ENCODE measurements at regions not wholly inside any gene's neighbourhood (a gene's known extent, or its start where the extent isn't known, plus 50 kb on each side); places are given as distances from the start of the nearest gene placed in this dataset.

DNA sequence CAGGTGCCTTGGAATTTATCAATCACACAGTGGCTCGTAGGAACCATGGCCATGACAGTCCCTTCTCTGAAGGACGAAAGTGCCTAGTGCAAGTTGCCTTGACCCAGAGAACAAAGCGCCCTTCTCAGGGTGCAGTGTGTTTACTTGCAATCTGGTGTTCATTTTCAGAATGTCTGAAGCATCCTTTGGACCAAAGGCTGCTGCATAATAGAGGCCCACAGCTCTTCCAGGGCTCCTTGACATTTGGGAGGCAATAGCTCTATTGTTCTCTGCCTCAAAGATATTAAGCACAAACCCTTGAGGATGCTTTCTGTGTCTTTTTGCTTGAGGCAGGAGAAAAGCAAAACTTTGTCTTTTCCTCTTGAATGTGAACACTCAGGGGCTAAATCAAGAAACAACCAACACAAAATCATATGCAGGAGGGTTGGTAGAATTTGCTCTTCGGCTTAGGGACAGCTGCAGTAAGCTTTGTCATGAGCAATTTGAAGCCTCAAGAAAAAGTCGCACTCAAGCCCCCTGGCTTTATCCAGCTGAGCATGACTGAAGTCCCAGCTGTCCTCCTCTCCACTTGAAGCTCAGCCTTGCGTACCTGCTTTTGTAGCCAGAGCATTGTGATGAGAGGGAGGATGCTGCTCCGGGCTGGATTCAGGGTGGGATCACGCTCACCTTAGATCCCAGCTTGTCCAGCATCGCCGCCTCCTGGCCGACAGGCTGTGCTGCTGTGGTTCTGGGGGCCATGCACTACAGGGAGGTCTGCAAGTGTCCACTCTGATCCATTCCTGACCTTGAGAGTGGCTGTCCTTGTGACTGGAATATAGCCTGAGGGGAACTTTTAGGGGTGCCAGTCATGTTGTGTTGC lies 495.4 kb downstream of the CDH26 start (continued):
- TF ChIP-seq, protein P1, sequence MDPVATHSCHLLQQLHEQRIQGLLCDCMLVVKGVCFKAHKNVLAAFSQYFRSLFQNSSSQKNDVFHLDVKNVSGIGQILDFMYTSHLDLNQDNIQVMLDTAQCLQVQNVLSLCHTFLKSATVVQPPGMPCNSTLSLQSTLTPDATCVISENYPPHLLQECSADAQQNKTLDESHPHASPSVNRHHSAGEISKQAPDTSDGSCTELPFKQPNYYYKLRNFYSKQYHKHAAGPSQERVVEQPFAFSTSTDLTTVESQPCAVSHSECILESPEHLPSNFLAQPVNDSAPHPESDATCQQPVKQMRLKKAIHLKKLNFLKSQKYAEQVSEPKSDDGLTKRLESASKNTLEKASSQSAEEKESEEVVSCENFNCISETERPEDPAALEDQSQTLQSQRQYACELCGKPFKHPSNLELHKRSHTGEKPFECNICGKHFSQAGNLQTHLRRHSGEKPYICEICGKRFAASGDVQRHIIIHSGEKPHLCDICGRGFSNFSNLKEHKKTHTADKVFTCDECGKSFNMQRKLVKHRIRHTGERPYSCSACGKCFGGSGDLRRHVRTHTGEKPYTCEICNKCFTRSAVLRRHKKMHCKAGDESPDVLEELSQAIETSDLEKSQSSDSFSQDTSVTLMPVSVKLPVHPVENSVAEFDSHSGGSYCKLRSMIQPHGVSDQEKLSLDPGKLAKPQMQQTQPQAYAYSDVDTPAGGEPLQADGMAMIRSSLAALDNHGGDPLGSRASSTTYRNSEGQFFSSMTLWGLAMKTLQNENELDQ (tag by site-specific recombination; IDR thresholded peaks at IDR 0.05; ENCODE audit: low read depth) = no peak
- TF ChIP-seq SCRT1 (tag by site-specific recombination; IDR thresholded peaks at IDR 0.05; ENCODE audit: borderline replicate concordance) = no peak

GRCh38 chr20:60454491-60454890 lies 496.3 kb downstream of the CDH26 start:
- Histone ChIP-seq H3K4me1 (ENCODE audit: control insufficient read depth, insufficient read depth, low read length) (no peaks in the 10 kb centered on the region), H3K4me3 (ENCODE audit: low read depth, low read length) (no peak overlapping the region), H3K36me3 (ENCODE audit: control insufficient read depth in 2 of 2, insufficient read depth in 1 of 2, low read length in 2 of 2) (no peaks in the 10 kb centered on the region), H3K27ac (ENCODE audit: extremely low read depth, low read depth, low read length) (no peak overlapping the region), H3K9me3 (ENCODE audit: control insufficient read depth, insufficient read depth, low read depth, low read length) (no peaks in the 10 kb centered on the region)
- ChIA-PET POLR2A (no interaction called here), CTCF (interaction anchor here (0.5 kb wide), 1 partner anchor 67 kb away, joined by 3 read pairs; no protein-coding TSS in a partner anchor)
- no peak for TF ChIP-seq ZNF423 (tag by site-specific recombination; IDR thresholded peaks at IDR 0.05)
- no peak for TF ChIP-seq RBAK (tag by site-specific recombination; IDR thresholded peaks at IDR 0.05)
- no peak for TF ChIP-seq ZNF596 (tag by site-specific recombination; IDR thresholded peaks at IDR 0.05)
- no peak for TF ChIP-seq ZNF404 (tag by site-specific recombination; IDR thresholded peaks at IDR 0.05)
- TF ChIP-seq ZNF561 (tag by site-specific recombination; IDR thresholded peaks at IDR 0.05; ENCODE audit: borderline replicate concordance) = no peak
- TF ChIP-seq ZNF112 (tag by site-specific recombination; IDR thresholded peaks at IDR 0.05) = no peak
- TF ChIP-seq ZSCAN16 (tag by site-specific recombination; IDR thresholded peaks at IDR 0.05) = no peak
- no peak for TF ChIP-seq ZNF114 (tag by site-specific recombination; IDR thresholded peaks at IDR 0.05)
- no peak for TF ChIP-seq ZBTB21 (tag by site-specific recombination; IDR thresholded peaks at IDR 0.05)
- no peak for TF ChIP-seq ZNF571 (tag by site-specific recombination; IDR thresholded peaks at IDR 0.05)
- TF ChIP-seq ZFP69B (tag by site-specific recombination; IDR thresholded peaks at IDR 0.05) = no peak
- TF ChIP-seq ZNF514 (tag by site-specific recombination; IDR thresholded peaks at IDR 0.05) = no peak
- no peak for TF ChIP-seq MEIS1 (CRISPR knock-in tag; IDR thresholded peaks at IDR 0.05; ENCODE audit: borderline replicate concordance)
- TF ChIP-seq ZNF843 (tag by site-specific recombination; IDR thresholded peaks at IDR 0.05) = no peak
- TF ChIP-seq, protein P2, sequence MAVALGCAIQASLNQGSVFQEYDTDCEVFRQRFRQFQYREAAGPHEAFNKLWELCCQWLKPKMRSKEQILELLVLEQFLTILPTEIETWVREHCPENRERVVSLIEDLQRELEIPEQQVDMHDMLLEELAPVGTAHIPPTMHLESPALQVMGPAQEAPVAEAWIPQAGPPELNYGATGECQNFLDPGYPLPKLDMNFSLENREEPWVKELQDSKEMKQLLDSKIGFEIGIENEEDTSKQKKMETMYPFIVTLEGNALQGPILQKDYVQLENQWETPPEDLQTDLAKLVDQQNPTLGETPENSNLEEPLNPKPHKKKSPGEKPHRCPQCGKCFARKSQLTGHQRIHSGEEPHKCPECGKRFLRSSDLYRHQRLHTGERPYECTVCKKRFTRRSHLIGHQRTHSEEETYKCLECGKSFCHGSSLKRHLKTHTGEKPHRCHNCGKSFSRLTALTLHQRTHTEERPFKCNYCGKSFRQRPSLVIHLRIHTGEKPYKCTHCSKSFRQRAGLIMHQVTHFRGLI (tag by site-specific recombination; IDR thresholded peaks at IDR 0.05) = no peak
- no peak for TF ChIP-seq ZNF600 (tag by site-specific recombination; IDR thresholded peaks at IDR 0.05)
- no peak for TF ChIP-seq AEBP2 (tag by site-specific recombination; IDR thresholded peaks at IDR 0.05; ENCODE audit: borderline replicate concordance)

GRCh38 chr20:60455272-60455671 lies 497.0 kb downstream of the CDH26 start:
- Histone ChIP-seq H3K27ac (ENCODE audit: extremely low read depth, low read depth, low read length) (no peak overlapping the region), H3K9me3 (ENCODE audit: control insufficient read depth, insufficient read depth, low read depth, low read length) (no peaks in the 10 kb centered on the region), H3K4me3 (ENCODE audit: low read depth, low read length) (no peak overlapping the region), H3K36me3 (ENCODE audit: control insufficient read depth in 2 of 2, insufficient read depth in 1 of 2, low read length in 2 of 2) (no peaks in the 10 kb centered on the region), H3K4me1 (ENCODE audit: control insufficient read depth, insufficient read depth, low read length) (no peaks in the 10 kb centered on the region)
- ChIA-PET POLR2A (no interaction called here), CTCF (no interaction called here)
- no peak for TF ChIP-seq MZF1 (tag by site-specific recombination; IDR thresholded peaks at IDR 0.05; ENCODE audit: borderline replicate concordance)
- no peak for TF ChIP-seq ZNF18 (tag by site-specific recombination; IDR thresholded peaks at IDR 0.05)
- TF ChIP-seq GLI2 (tag by site-specific recombination; IDR thresholded peaks at IDR 0.05; ENCODE audit: borderline replicate concordance, low read depth) = no peak
- no peak for TF ChIP-seq SP2 (tag by site-specific recombination; IDR thresholded peaks at IDR 0.05)
- TF ChIP-seq, protein P3, sequence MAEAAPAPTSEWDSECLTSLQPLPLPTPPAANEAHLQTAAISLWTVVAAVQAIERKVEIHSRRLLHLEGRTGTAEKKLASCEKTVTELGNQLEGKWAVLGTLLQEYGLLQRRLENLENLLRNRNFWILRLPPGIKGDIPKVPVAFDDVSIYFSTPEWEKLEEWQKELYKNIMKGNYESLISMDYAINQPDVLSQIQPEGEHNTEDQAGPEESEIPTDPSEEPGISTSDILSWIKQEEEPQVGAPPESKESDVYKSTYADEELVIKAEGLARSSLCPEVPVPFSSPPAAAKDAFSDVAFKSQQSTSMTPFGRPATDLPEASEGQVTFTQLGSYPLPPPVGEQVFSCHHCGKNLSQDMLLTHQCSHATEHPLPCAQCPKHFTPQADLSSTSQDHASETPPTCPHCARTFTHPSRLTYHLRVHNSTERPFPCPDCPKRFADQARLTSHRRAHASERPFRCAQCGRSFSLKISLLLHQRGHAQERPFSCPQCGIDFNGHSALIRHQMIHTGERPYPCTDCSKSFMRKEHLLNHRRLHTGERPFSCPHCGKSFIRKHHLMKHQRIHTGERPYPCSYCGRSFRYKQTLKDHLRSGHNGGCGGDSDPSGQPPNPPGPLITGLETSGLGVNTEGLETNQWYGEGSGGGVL (tag by site-specific recombination; IDR thresholded peaks at IDR 0.05) = no peak
- no peak for TF ChIP-seq RBAK (tag by site-specific recombination; IDR thresholded peaks at IDR 0.05)
- TF ChIP-seq ZNF214 (tag by site-specific recombination; IDR thresholded peaks at IDR 0.05; ENCODE audit: borderline replicate concordance) = no peak

Data from HEK293 (cell line).